GM12878 (cell line): ENCODE measurements at regions not wholly inside any gene's neighbourhood (a gene's known extent, or its start where the extent isn't known, plus 50 kb on each side); places are given as distances from the start of the nearest gene placed in this dataset.

Source experiments
- ATF3 ChIP-seq: IDR thresholded peaks from 2 replicates; pipeline ENCODE4 v1.6.1; 2011; ENCODE audit warnings: low read depth, mild to moderate bottlenecking, low read length, moderate library complexity, borderline replicate concordance; ENCODE audit errors: extremely low read depth
- CBX3 ChIP-seq: fragments of 200-600 bp; sonication (generic); IDR thresholded peaks from 2 replicates; pipeline ENCODE4 v1.6.1; 2016; ENCODE audit warnings: low read depth, borderline replicate concordance
- DPF2 ChIP-seq: fragments of 450-650 bp; IDR thresholded peaks from 2 replicates; pipeline ENCODE4 v1.6.1; 2017; ENCODE audit warnings: mild to moderate bottlenecking
- GABPA ChIP-seq: IDR thresholded peaks from 2 replicates; pipeline ENCODE4 v1.6.1; 2014; ENCODE audit warnings: antibody characterized with exemption, low read depth, mild to moderate bottlenecking, inconsistent platforms
- MYB ChIP-seq: fragments of 150-350 bp; IDR thresholded peaks from 2 replicates; pipeline ENCODE4 v1.6.1; 2014; ENCODE audit warnings: mild to moderate bottlenecking, low read depth, low read length, borderline replicate concordance
- SIX5 ChIP-seq: IDR thresholded peaks from 2 replicates; pipeline ENCODE4 v1.6.1; 2011; ENCODE audit warnings: mild to moderate bottlenecking, low read depth, low read length, moderate library complexity; ENCODE audit not compliant: severe bottlenecking
- SKIL ChIP-seq: fragments of 450-650 bp; IDR thresholded peaks from 2 replicates; pipeline ENCODE4 v1.6.1; 2017; ENCODE audit warnings: mild to moderate bottlenecking, low read depth, inconsistent platforms; ENCODE audit not compliant: poor library complexity, severe bottlenecking
- SMAD1 ChIP-seq: fragments of 450-650 bp; IDR thresholded peaks from 2 replicates; pipeline ENCODE4 v1.6.1; 2018; ENCODE audit warnings: mild to moderate bottlenecking, low read depth; ENCODE audit not compliant: partially characterized antibody
- SP1 ChIP-seq: IDR thresholded peaks from one replicate; pipeline ENCODE4 v1.6.1; 2011; ENCODE audit warnings: low read depth, low read length
- TF ChIP-seq, protein P1 (sequence below): fragments of 450-650 bp; IDR thresholded peaks from 2 replicates; pipeline ENCODE4 v1.6.1; 2017; ENCODE audit warnings: antibody characterized with exemption, mild to moderate bottlenecking, moderate library complexity
- TF ChIP-seq, protein P2 (sequence below): IDR thresholded peaks from 2 replicates; pipeline ENCODE4 v1.6.1; 2012; ENCODE audit warnings: low read depth, low read length, improper control_type of control experiment

- TF ChIP-seq SKIL = no peak
- no peak for TF ChIP-seq GABPA
- TF ChIP-seq SP1 = no peak
- no peak for TF ChIP-seq MYB
- TF ChIP-seq DPF2 = no peak
- TF ChIP-seq, protein P1, sequence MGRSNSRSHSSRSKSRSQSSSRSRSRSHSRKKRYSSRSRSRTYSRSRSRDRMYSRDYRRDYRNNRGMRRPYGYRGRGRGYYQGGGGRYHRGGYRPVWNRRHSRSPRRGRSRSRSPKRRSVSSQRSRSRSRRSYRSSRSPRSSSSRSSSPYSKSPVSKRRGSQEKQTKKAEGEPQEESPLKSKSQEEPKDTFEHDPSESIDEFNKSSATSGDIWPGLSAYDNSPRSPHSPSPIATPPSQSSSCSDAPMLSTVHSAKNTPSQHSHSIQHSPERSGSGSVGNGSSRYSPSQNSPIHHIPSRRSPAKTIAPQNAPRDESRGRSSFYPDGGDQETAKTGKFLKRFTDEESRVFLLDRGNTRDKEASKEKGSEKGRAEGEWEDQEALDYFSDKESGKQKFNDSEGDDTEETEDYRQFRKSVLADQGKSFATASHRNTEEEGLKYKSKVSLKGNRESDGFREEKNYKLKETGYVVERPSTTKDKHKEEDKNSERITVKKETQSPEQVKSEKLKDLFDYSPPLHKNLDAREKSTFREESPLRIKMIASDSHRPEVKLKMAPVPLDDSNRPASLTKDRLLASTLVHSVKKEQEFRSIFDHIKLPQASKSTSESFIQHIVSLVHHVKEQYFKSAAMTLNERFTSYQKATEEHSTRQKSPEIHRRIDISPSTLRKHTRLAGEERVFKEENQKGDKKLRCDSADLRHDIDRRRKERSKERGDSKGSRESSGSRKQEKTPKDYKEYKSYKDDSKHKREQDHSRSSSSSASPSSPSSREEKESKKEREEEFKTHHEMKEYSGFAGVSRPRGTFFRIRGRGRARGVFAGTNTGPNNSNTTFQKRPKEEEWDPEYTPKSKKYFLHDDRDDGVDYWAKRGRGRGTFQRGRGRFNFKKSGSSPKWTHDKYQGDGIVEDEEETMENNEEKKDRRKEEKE = no peak
- TF ChIP-seq ATF3 = no peak
- TF ChIP-seq, protein P2, sequence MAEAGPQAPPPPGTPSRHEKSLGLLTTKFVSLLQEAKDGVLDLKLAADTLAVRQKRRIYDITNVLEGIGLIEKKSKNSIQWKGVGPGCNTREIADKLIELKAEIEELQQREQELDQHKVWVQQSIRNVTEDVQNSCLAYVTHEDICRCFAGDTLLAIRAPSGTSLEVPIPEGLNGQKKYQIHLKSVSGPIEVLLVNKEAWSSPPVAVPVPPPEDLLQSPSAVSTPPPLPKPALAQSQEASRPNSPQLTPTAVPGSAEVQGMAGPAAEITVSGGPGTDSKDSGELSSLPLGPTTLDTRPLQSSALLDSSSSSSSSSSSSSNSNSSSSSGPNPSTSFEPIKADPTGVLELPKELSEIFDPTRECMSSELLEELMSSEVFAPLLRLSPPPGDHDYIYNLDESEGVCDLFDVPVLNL = no peak
- TF ChIP-seq CBX3 = no peak
- no peak for TF ChIP-seq SMAD1
- no peak for TF ChIP-seq SIX5
Measured at GRCh38 chr11:122418032-122418431, 237.5 kb upstream of the UBASH3B start (continued).
